CD14-positive monocyte (primary cell): ENCODE measurements at regions not wholly inside any gene's neighbourhood (a gene's known extent, or its start where the extent isn't known, plus 50 kb on each side); places are given as distances from the start of the nearest gene placed in this dataset.

ENCODE experiments used
- DNase-seq, 3 donors: peaks; one replicate each; pipeline ENCODE4 v3.0.0-alpha.2; 2011 to 2022
- H2AFZ ChIP-seq: 2 replicates; pipeline ENCODE4 v1.6.0; 2012; ENCODE audit warnings: mild to moderate bottlenecking, low read depth, low read length, inconsistent platforms; ENCODE audit not compliant: insufficient read depth, poor library complexity, severe bottlenecking
- H3K27ac ChIP-seq, 2 donors: 1 replicate in 1 of 2; 2 replicates in 1 of 2; pipeline ENCODE4 v1.5.1; 2012 to 2013; ENCODE audit warnings: low read length in 2 of 2, control low read depth in 1 of 2, inconsistent platforms in 1 of 2, low read depth in 1 of 2, mild to moderate bottlenecking in 1 of 2
- H3K27me3 ChIP-seq, 2 donors: one replicate each; pipeline versions ENCODE4 v1.6.0 to v1.6.1; 2011 to 2013; ENCODE audit warnings: low read length in 2 of 2; ENCODE audit not compliant: control insufficient read depth in 2 of 2, insufficient read depth in 2 of 2
- H3K36me3 ChIP-seq, 2 donors: replicated peaks in 1 of 2; 1 replicate in 1 of 2; 2 replicates in 1 of 2; pipeline versions ENCODE4 v1.5.1 to v1.6.1; 2012 to 2013; ENCODE audit warnings: low read length in 2 of 2, control low read depth in 1 of 2, inconsistent platforms in 1 of 2, mild to moderate bottlenecking in 1 of 2; ENCODE audit not compliant: insufficient read depth in 2 of 2, control insufficient read depth in 1 of 2
- H3K4me1 ChIP-seq, 2 donors: 1 replicate in 1 of 2; 2 replicates in 1 of 2; pipeline versions ENCODE4 v1.5.1 to v1.6.1; 2012 to 2013; ENCODE audit warnings: low read length in 2 of 2, control low read depth in 1 of 2, inconsistent platforms in 1 of 2, mild to moderate bottlenecking in 1 of 2, moderate library complexity in 1 of 2; ENCODE audit not compliant: insufficient read depth in 2 of 2, control insufficient read depth in 1 of 2
- H3K4me2 ChIP-seq: replicated peaks from 2 replicates; pipeline ENCODE3; 2012; ENCODE audit warnings: low read length, moderate library complexity, mild to moderate bottlenecking; ENCODE audit not compliant: poor library complexity, severe bottlenecking; ENCODE audit errors: extremely low read depth
- H3K4me3 ChIP-seq, 3 experiments: fragments of 200-600 bp in 1 of 3; sonication (generic) in 1 of 3; replicated peaks in 1 of 3; 1 replicate in 2 of 3; 2 replicates in 1 of 3; pipeline ENCODE4 v1.5.1; 2011 to 2013; ENCODE audit warnings: low read length in 3 of 3, mild to moderate bottlenecking in 3 of 3, control low read depth in 2 of 3, low read depth in 2 of 3, inconsistent platforms in 1 of 3, moderate library complexity in 1 of 3
- H3K79me2 ChIP-seq: 2 replicates; pipeline ENCODE4 v1.6.0; 2012; ENCODE audit warnings: mild to moderate bottlenecking, control low read depth, inconsistent platforms, low read length, moderate library complexity; ENCODE audit not compliant: insufficient read depth
- H3K9ac ChIP-seq: 2 replicates; pipeline ENCODE4 v1.6.0; 2017; ENCODE audit warnings: low read length, mild to moderate bottlenecking; ENCODE audit not compliant: insufficient read depth, poor library complexity, severe bottlenecking
- H3K9me3 ChIP-seq, 2 donors: replicated peaks in 1 of 2; 1 replicate in 1 of 2; 2 replicates in 1 of 2; pipeline versions ENCODE4 v1.5.1 to v1.6.1; 2012 to 2013; ENCODE audit warnings: low read length in 2 of 2, control low read depth in 1 of 2; ENCODE audit not compliant: control insufficient read depth in 1 of 2, insufficient read depth in 1 of 2
- H4K20me1 ChIP-seq: 2 replicates; pipeline ENCODE4 v1.6.0; 2012; ENCODE audit warnings: mild to moderate bottlenecking, low read length, control low read depth, moderate library complexity; ENCODE audit not compliant: insufficient read depth
- H3K27ac Mint-ChIP-seq, 7 donors: one replicate each; pipeline ENCODE4 v1.8.0; 2020; ENCODE audit warnings: mild to moderate bottlenecking in 7 of 7, mixed read lengths in 7 of 7, moderate library complexity in 6 of 7, inconsistent platforms in 2 of 7
- H3K27me3 Mint-ChIP-seq, 3 donors: one replicate each; pipeline ENCODE4 v1.8.0; 2021 to 2022; ENCODE audit warnings: low read depth in 3 of 3, mild to moderate bottlenecking in 3 of 3, mixed read lengths in 3 of 3, moderate library complexity in 3 of 3, inconsistent platforms in 1 of 3
- H3K36me3 Mint-ChIP-seq, 2 donors: one replicate each; pipeline ENCODE4 v1.8.0; 2020; ENCODE audit warnings: mixed read lengths in 2 of 2, inconsistent platforms in 1 of 2, mild to moderate bottlenecking in 1 of 2
- H3K4me1 Mint-ChIP-seq: one replicate; pipeline ENCODE4 v1.8.0; 2020; ENCODE audit warnings: mild to moderate bottlenecking, mixed read lengths
- H3K4me3 Mint-ChIP-seq, 2 donors: one replicate each; pipeline ENCODE4 v1.8.0; 2020; ENCODE audit warnings: mild to moderate bottlenecking in 2 of 2, mixed read lengths in 2 of 2, moderate library complexity in 1 of 2
- H3K9me3 Mint-ChIP-seq, 7 donors: one replicate each; pipeline ENCODE4 v1.8.0; 2020 to 2022; ENCODE audit warnings: mixed read lengths in 7 of 7, mild to moderate bottlenecking in 6 of 7, moderate library complexity in 6 of 7, inconsistent platforms in 2 of 7
- WGBS: methylation state at CpG from one replicate; pipeline ENCODE4 v1.1.5; 2013; ENCODE audit warnings: missing lambda C conversion rate; ENCODE audit not compliant: insufficient coverage; 5-methylcytosine and 5-hydroxymethylcytosine counted together
- intact Hi-C, 2 donors: fragments of 100-400 bp; cut with micrococcal nuclease; formaldehyde crosslinking; loops; one replicate each; pipeline versions ENCODE4 v1.15.0 to v1.15.1; 2023
- TF ChIP-seq, protein P1 (sequence below): fragments of 200-600 bp; IDR thresholded peaks from one replicate; pipeline ENCODE4 v1.8.0; 2022; ENCODE audit warnings: antibody characterized with exemption, mild to moderate bottlenecking

DNA sequence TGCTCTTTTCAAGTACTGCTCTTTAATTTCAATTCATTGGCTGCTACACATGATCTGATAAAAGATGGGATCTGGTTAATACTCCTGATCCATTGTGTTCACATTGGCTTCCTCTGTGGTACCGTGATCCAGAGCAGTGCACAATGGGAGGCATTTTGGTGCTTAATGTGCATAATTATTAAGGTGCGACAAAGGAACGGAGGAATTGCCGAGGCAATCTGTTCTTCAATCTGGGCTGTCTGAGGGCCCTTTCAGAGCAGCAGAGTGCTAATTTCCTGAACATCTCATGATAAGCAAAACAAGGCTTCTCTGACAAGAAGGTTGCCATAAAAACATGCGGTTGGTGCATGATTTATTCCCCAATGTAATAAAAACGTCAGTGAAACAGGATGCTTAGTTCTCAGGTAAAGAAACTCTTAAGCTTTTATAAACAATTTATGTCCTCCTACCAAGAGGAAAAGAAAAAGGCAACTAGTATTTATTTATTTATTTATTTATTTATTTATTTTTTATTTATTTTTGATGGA lies 64.0 kb upstream of the EPHA3 start:
- Histone ChIP-seq H4K20me1 (no peaks in the 10 kb centered on the region), H3K4me3 (no peak overlapping the region), H3K27me3 (no peaks in the 10 kb centered on the region), H3K4me2 (no peak overlapping the region), H3K9ac (no peak overlapping the region), H3K79me2 (no peaks in the 10 kb centered on the region), H3K4me1 (no peaks in the 10 kb centered on the region), H3K27ac (no peak overlapping the region), H3K9me3 (no peaks in the 10 kb centered on the region), H3K36me3 (no peaks in the 10 kb centered on the region), H2AFZ (no peak overlapping the region)
- no peak for DNase-seq
- H3K27ac Mint-ChIP-seq: no peak overlapping the region
- WGBS: 0% methylated on average over 4 of the region's 6 CpGs
- intact Hi-C loops: no loop called here
- no peaks in the 10 kb centered on the region for H3K4me1 Mint-ChIP-seq
- H3K27me3 Mint-ChIP-seq: peaks cover 0 to 6% (median 2%) of the 10 kb centered on the region in 3 donors
- no peaks in the 10 kb centered on the region for H3K36me3 Mint-ChIP-seq
- TF ChIP-seq, protein P1, sequence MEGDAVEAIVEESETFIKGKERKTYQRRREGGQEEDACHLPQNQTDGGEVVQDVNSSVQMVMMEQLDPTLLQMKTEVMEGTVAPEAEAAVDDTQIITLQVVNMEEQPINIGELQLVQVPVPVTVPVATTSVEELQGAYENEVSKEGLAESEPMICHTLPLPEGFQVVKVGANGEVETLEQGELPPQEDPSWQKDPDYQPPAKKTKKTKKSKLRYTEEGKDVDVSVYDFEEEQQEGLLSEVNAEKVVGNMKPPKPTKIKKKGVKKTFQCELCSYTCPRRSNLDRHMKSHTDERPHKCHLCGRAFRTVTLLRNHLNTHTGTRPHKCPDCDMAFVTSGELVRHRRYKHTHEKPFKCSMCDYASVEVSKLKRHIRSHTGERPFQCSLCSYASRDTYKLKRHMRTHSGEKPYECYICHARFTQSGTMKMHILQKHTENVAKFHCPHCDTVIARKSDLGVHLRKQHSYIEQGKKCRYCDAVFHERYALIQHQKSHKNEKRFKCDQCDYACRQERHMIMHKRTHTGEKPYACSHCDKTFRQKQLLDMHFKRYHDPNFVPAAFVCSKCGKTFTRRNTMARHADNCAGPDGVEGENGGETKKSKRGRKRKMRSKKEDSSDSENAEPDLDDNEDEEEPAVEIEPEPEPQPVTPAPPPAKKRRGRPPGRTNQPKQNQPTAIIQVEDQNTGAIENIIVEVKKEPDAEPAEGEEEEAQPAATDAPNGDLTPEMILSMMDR: no peak
- H3K9me3 Mint-ChIP-seq: peaks cover 0 to 8% (median 2%) of the 10 kb centered on the region in 7 donors
- peak overlapping the region in 1 of 2 donors; percentile 26 for H3K4me3 Mint-ChIP-seq

DNA sequence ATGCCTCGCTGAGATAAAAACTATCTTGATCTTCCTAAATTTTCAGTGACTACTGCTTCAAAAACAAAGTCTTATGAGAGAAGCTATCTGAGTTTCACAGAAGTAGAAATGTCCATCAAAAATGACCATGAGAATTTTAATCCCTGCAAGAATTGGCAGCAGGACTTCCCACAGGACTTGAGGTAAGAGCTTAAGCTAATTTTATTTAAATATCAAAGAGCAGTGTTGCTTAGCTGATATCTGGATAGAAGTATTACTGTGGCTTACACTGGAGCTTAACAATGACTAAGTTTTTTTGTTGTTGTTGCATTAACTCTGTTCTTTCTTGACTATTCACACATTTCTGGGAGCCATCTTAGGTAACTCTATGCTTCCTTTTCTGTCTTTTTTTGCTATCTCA lies 60.8 kb upstream of the EPHA3 start:
- peaks cover 0 to 11% (median 1%) of the 10 kb centered on the region in 7 donors for H3K9me3 Mint-ChIP-seq
- no peaks in the 10 kb centered on the region for H3K27me3 ChIP-seq
- H4K20me1 ChIP-seq: no peaks in the 10 kb centered on the region

More for the DNA sequence above, 60.8 kb upstream of the EPHA3 start:
- Histone ChIP-seq H3K36me3 (no peaks in the 10 kb centered on the region), H3K9me3 (no peaks in the 10 kb centered on the region), H3K9ac (no peak overlapping the region), H3K79me2 (no peaks in the 10 kb centered on the region), H3K4me3 (no peak overlapping the region), H2AFZ (no peak overlapping the region), H3K27ac (no peak overlapping the region), H3K4me2 (no peak overlapping the region), H3K4me1 (no peaks in the 10 kb centered on the region)
- Mint-ChIP-seq H3K36me3 (no peaks in the 10 kb centered on the region), H3K4me3 (no peak overlapping the region), H3K27me3 (peaks cover 0 to 6% (median 2%) of the 10 kb centered on the region in 3 donors), H3K4me1 (no peaks in the 10 kb centered on the region), H3K27ac (no peak overlapping the region)
- intact Hi-C loops: no loop called here
- WGBS: no CpG with 5 or more reads among the region's 1 CpG
- no peak for DNase-seq
- TF ChIP-seq, protein P1: no peak
